Prostate gland (tissue), 2 donors: ENCODE measurements at regions not wholly inside any gene's neighbourhood (a gene's known extent, or its start where the extent isn't known, plus 50 kb on each side); places are given as distances from the start of the nearest gene placed in this dataset.

ENCODE experiments used
- DNase-seq: peaks from one replicate; pipeline ENCODE4 v3.0.0-alpha.2; 2019; ENCODE audit warnings: low spot score
- H3K27ac ChIP-seq, 2 donors: fragments of 200-600 bp; sonication (generic); 2 replicates each; pipeline ENCODE4 v1.5.1; 2017 to 2019
- H3K27me3 ChIP-seq: fragments of 200-600 bp; sonication (generic); replicated peaks from 2 replicates; pipeline ENCODE4 v1.5.1; 2019; ENCODE audit not compliant: insufficient read depth
- H3K36me3 ChIP-seq, 2 donors: fragments of 200-600 bp; sonication (generic); 1 replicate in 1 of 2; 2 replicates in 1 of 2; pipeline versions ENCODE4 v1.5.1 to v1.8.1; 2017 to 2019
- H3K4me1 ChIP-seq: fragments of 200-600 bp; sonication (generic); replicated peaks from 2 replicates; pipeline ENCODE4 v1.5.1; 2019
- H3K4me3 ChIP-seq, 2 donors: fragments of 200-600 bp; sonication (generic); 2 replicates each; pipeline ENCODE4 v1.5.1; 2017 to 2019
- H3K9me3 ChIP-seq: fragments of 200-600 bp; sonication (generic); 2 replicates; pipeline ENCODE4 v1.5.1; 2017
- CTCF ChIP-seq, 4 experiments: fragments of 200-600 bp in 2 of 4; fragments of 450-650 bp in 2 of 4; sonication (generic) in 2 of 4; IDR thresholded peaks; 1 replicate in 3 of 4; 2 replicates in 1 of 4; pipeline ENCODE4 v1.5.1; 2016 to 2019; ENCODE audit warnings: antibody characterized with exemption in 4 of 4, mild to moderate bottlenecking in 2 of 4, moderate library complexity in 2 of 4
- POLR2A ChIP-seq: fragments of 450-650 bp; IDR thresholded peaks from one replicate; pipeline ENCODE4 v1.6.1; 2016; ENCODE audit warnings: antibody characterized with exemption, mild to moderate bottlenecking
- POLR2AphosphoS5 ChIP-seq: sonication (generic); formaldehyde crosslinking; IDR thresholded peaks from one replicate; pipeline ENCODE4 v1.6.1; 2017; ENCODE audit warnings: antibody characterized with exemption
- WGBS: methylation state at CpG from one replicate; pipeline ENCODE4 v1.1.5; 2018; 5-methylcytosine and 5-hydroxymethylcytosine counted together
- intact Hi-C: fragments of 100-400 bp; cut with DNase I; formaldehyde crosslinking; loops from one replicate; pipeline ENCODE4 v1.14.2; 2022

- H3K27ac ChIP-seq: no peak overlapping the region
- TF ChIP-seq POLR2AphosphoS5 (no peak), POLR2A (no peak), CTCF (IDR thresholded peaks at IDR 0.05) (no peak)
- 70% methylated on average over 1 of the region's 1 CpG for WGBS
- H3K4me1 ChIP-seq: no peaks in the 10 kb centered on the region
- H3K4me3 ChIP-seq: no peak overlapping the region
- intact Hi-C loops: no loop called here
- H3K36me3 ChIP-seq: no peaks in the 10 kb centered on the region
- no peaks in the 10 kb centered on the region for H3K9me3 ChIP-seq
- no peaks in the 10 kb centered on the region for H3K27me3 ChIP-seq
- DNase-seq: no peak
Measured at GRCh38 chr17:77667478-77667877, 291.0 kb upstream of the TNRC6C start.

- H3K27ac ChIP-seq: no peak overlapping the region
- H3K36me3 ChIP-seq: no peaks in the 10 kb centered on the region
- H3K4me1 ChIP-seq: no peaks in the 10 kb centered on the region
- no peaks in the 10 kb centered on the region for H3K9me3 ChIP-seq
- DNase-seq: no peak
- TF ChIP-seq POLR2A: no peak
- no peak for TF ChIP-seq CTCF (IDR thresholded peaks at IDR 0.05)
- no peak for TF ChIP-seq POLR2AphosphoS5
- intact Hi-C loops: no loop called here
- H3K27me3 ChIP-seq: no peaks in the 10 kb centered on the region
- WGBS: 86% methylated on average over 2 of the region's 2 CpGs
- H3K4me3 ChIP-seq: no peak overlapping the region
Measured at GRCh38 chr17:77668518-77668917, 290.0 kb upstream of the TNRC6C start.

GRCh38 chr17:77670173-77670572 is 288.3 kb upstream of the TNRC6C start:
- H3K27ac ChIP-seq: no peak overlapping the region
- 90% methylated on average over 2 of the region's 2 CpGs for WGBS
- no peaks in the 10 kb centered on the region for H3K27me3 ChIP-seq
- H3K4me3 ChIP-seq: no peak overlapping the region
- TF ChIP-seq POLR2A (no peak), POLR2AphosphoS5 (no peak), CTCF (IDR thresholded peaks at IDR 0.05) (no peak)
- no peaks in the 10 kb centered on the region for H3K36me3 ChIP-seq
- no peaks in the 10 kb centered on the region for H3K9me3 ChIP-seq
- intact Hi-C loops: no loop called here
- no peak for DNase-seq
- H3K4me1 ChIP-seq: no peaks in the 10 kb centered on the region

GRCh38 chr17:77674358-77674757 is 284.1 kb upstream of the TNRC6C start:
- no peaks in the 10 kb centered on the region for H3K9me3 ChIP-seq
- intact Hi-C loops: no loop called here
- no peak overlapping the region for H3K27ac ChIP-seq
- 85% methylated on average over 11 of the region's 11 CpGs for WGBS
- H3K4me3 ChIP-seq: no peak overlapping the region
- DNase-seq: no peak
- TF ChIP-seq CTCF (IDR thresholded peaks at IDR 0.05) (no peak), POLR2A (no peak), POLR2AphosphoS5 (no peak)
- no peaks in the 10 kb centered on the region for H3K27me3 ChIP-seq
- no peaks in the 10 kb centered on the region for H3K4me1 ChIP-seq
- H3K36me3 ChIP-seq: no peaks in the 10 kb centered on the region

GRCh38 chr17:77675411-77675810 is 283.1 kb upstream of the TNRC6C start:
- no peaks in the 10 kb centered on the region for H3K4me1 ChIP-seq
- intact Hi-C loops: loop anchor here (5.0 kb wide), 1 partner anchor 57 kb away; no protein-coding TSS in a partner anchor
- DNase-seq: no peak
- no peak overlapping the region for H3K4me3 ChIP-seq
- TF ChIP-seq POLR2AphosphoS5 (no peak), POLR2A (no peak), CTCF (IDR thresholded peaks at IDR 0.05) (no peak)
- no peaks in the 10 kb centered on the region for H3K9me3 ChIP-seq
- WGBS: 88% methylated on average over 8 of the region's 8 CpGs
- no peaks in the 10 kb centered on the region for H3K27me3 ChIP-seq
- no peaks in the 10 kb centered on the region for H3K36me3 ChIP-seq
- no peak overlapping the region for H3K27ac ChIP-seq
